Gastroesophageal sphincter (tissue), 3 donors: ENCODE measurements at regions not wholly inside any gene's neighbourhood (a gene's known extent, or its start where the extent isn't known, plus 50 kb on each side); places are given as distances from the start of the nearest gene placed in this dataset.

Experiments used
- POLR2A ChIP-seq, 2 donors: fragments of 450-650 bp; IDR thresholded peaks; one replicate each; pipeline ENCODE4 v1.6.1; 2017; ENCODE audit warnings: antibody characterized with exemption in 2 of 2, mild to moderate bottlenecking in 2 of 2, moderate library complexity in 1 of 2
- TF ChIP-seq, protein P1 (sequence below), 4 experiments: fragments of 200-600 bp in 2 of 4; fragments of 450-650 bp in 2 of 4; sonication (generic) in 1 of 4; IDR thresholded peaks; one replicate each; pipeline ENCODE4 v1.5.1; 2017 to 2019; ENCODE audit warnings: antibody characterized with exemption in 4 of 4, mild to moderate bottlenecking in 2 of 4, moderate library complexity in 2 of 4

DNA sequence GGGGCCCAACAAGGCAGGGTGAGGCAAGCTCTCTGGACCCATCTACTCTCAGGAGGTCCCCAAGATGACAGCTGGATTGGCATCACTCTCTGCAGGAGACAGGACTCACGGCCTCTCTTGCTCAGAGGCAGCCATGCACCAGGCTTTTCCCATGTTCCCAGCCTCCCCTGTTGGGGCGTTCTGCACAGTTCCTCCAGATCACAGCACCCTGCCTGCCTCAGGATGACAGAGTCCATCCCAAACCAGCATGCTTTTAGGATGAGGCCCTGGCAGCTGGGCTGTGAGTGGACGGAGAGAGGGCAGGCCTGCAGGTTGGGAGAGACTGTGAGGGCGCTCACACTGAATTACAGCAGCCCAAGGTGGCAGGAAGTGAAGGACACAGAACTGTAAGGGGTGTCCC, 143.2 kb upstream of the MLN start:
- TF ChIP-seq, protein P1, sequence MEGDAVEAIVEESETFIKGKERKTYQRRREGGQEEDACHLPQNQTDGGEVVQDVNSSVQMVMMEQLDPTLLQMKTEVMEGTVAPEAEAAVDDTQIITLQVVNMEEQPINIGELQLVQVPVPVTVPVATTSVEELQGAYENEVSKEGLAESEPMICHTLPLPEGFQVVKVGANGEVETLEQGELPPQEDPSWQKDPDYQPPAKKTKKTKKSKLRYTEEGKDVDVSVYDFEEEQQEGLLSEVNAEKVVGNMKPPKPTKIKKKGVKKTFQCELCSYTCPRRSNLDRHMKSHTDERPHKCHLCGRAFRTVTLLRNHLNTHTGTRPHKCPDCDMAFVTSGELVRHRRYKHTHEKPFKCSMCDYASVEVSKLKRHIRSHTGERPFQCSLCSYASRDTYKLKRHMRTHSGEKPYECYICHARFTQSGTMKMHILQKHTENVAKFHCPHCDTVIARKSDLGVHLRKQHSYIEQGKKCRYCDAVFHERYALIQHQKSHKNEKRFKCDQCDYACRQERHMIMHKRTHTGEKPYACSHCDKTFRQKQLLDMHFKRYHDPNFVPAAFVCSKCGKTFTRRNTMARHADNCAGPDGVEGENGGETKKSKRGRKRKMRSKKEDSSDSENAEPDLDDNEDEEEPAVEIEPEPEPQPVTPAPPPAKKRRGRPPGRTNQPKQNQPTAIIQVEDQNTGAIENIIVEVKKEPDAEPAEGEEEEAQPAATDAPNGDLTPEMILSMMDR (IDR thresholded peaks at IDR 0.05), result no peak
- TF ChIP-seq POLR2A (IDR thresholded peaks at IDR 0.05), result no peak
